ENCODE measurements at regions not wholly inside any gene's neighbourhood (a gene's known extent, or its start where the extent isn't known, plus 50 kb on each side); places are given as distances from the start of the nearest gene placed in this dataset.

GRCh38 chr12:69026336-69026735 lies 93.4 kb upstream of the CPM start:
- peaks cover 0 to 4% of the 10 kb centered on the region in 2 experiments for H3K4me1 ChIP-seq (ENCODE audit: control insufficient read depth in 1 of 2, insufficient read depth in 2 of 2, low read length in 2 of 2)
- no peak overlapping the region for H3K9ac ChIP-seq (ENCODE audit: low read length)
- H2AFZ ChIP-seq (ENCODE audit: insufficient read depth, low read length, poor library complexity) = no peak overlapping the region
- H3K14ac ChIP-seq (ENCODE audit: low read length) = no peak overlapping the region
- no CpG with 5 or more reads among the region's 1 CpG for WGBS (ENCODE audit: extremely low coverage, insufficient coverage, insufficient read length)
- no peak for DNase-seq
- H3K9me3 ChIP-seq (ENCODE audit: insufficient read depth, low read depth, low read length) = no peaks in the 10 kb centered on the region
- no peak overlapping the region for H3K4me3 ChIP-seq (ENCODE audit: low read depth, low read length)
- H2BK5ac ChIP-seq (ENCODE audit: low read depth, low read length, poor library complexity) = no peak overlapping the region
- no peak overlapping the region for H3K4ac ChIP-seq (ENCODE audit: low read depth, low read length)
- no peaks in the 10 kb centered on the region for H3K79me2 ChIP-seq (ENCODE audit: control insufficient read depth, insufficient read depth, low read length, poor library complexity)
- no peak overlapping the region for H2AK5ac ChIP-seq (ENCODE audit: low read length)
- H2BK120ac ChIP-seq (ENCODE audit: insufficient read depth, low read length, poor library complexity) = no peak overlapping the region
- no peak overlapping the region for H3K27ac ChIP-seq (ENCODE audit: low read depth, low read length)
- H2BK12ac ChIP-seq (ENCODE audit: low read length) = no peak overlapping the region
- H3K4me2 ChIP-seq (ENCODE audit: low read length) = no peak overlapping the region
- no peak overlapping the region for H3K23ac ChIP-seq (ENCODE audit: low read length)
- H4K12ac ChIP-seq (ENCODE audit: low read depth, low read length) = no peak overlapping the region
- H4K8ac ChIP-seq (ENCODE audit: low read depth, low read length) = no peak overlapping the region
- no peak overlapping the region for H4K91ac ChIP-seq (ENCODE audit: low read depth, low read length)
- H3K79me1 ChIP-seq (ENCODE audit: low read length) = no peaks in the 10 kb centered on the region
- no peak overlapping the region for H3K18ac ChIP-seq (ENCODE audit: low read length)
- no peaks in the 10 kb centered on the region for H3K36me3 ChIP-seq (ENCODE audit: control insufficient read depth in 1 of 2, insufficient read depth in 2 of 2, low read length in 2 of 2)
- no peaks in the 10 kb centered on the region for H3K27me3 ChIP-seq (ENCODE audit: insufficient read depth, low read length)

- Histone ChIP-seq H3K23ac (ENCODE audit: low read length) (no peak overlapping the region), H4K12ac (ENCODE audit: low read depth, low read length) (no peak overlapping the region), H3K4me1 (ENCODE audit: control insufficient read depth in 1 of 2, insufficient read depth in 2 of 2, low read length in 2 of 2) (peaks cover 0 to 4% of the 10 kb centered on the region in 2 experiments), H3K14ac (ENCODE audit: low read length) (no peak overlapping the region), H2BK12ac (ENCODE audit: low read length) (no peak overlapping the region), H2BK5ac (ENCODE audit: low read depth, low read length, poor library complexity) (no peak overlapping the region), H3K27me3 (ENCODE audit: insufficient read depth, low read length) (no peaks in the 10 kb centered on the region), H2BK120ac (ENCODE audit: insufficient read depth, low read length, poor library complexity) (no peak overlapping the region), H3K27ac (ENCODE audit: low read depth, low read length) (no peak overlapping the region), H3K36me3 (ENCODE audit: control insufficient read depth in 1 of 2, insufficient read depth in 2 of 2, low read length in 2 of 2) (no peaks in the 10 kb centered on the region), H2AFZ (ENCODE audit: insufficient read depth, low read length, poor library complexity) (no peak overlapping the region), H3K79me2 (ENCODE audit: control insufficient read depth, insufficient read depth, low read length, poor library complexity) (no peaks in the 10 kb centered on the region), H3K9ac (ENCODE audit: low read length) (no peak overlapping the region), H3K4me3 (ENCODE audit: low read depth, low read length) (no peak overlapping the region), H3K9me3 (ENCODE audit: insufficient read depth, low read depth, low read length) (no peaks in the 10 kb centered on the region), H3K4me2 (ENCODE audit: low read length) (no peak overlapping the region), H4K91ac (ENCODE audit: low read depth, low read length) (no peak overlapping the region), H3K4ac (ENCODE audit: low read depth, low read length) (no peak overlapping the region), H2AK5ac (ENCODE audit: low read length) (no peak overlapping the region), H3K79me1 (ENCODE audit: low read length) (no peaks in the 10 kb centered on the region), H4K8ac (ENCODE audit: low read depth, low read length) (no peak overlapping the region), H3K18ac (ENCODE audit: low read length) (no peak overlapping the region)
- WGBS (ENCODE audit: extremely low coverage, insufficient coverage, insufficient read length) = no CpG with 5 or more reads among the region's 4 CpGs
- DNase-seq = peak in 1 of 2 donors; percentile 62
Measured at GRCh38 chr12:69027411-69027881, 94.5 kb upstream of the CPM start.

GRCh38 chr12:69028941-69029729 lies 96.2 kb upstream of the CPM start:
- no peaks in the 10 kb centered on the region for H3K79me1 ChIP-seq (ENCODE audit: low read length)
- H3K9ac ChIP-seq (ENCODE audit: low read length) = no peak overlapping the region
- H3K23ac ChIP-seq (ENCODE audit: low read length) = no peak overlapping the region
- peak overlapping the region; percentile 3 for H4K8ac ChIP-seq (ENCODE audit: low read depth, low read length)
- H3K4me1 ChIP-seq (ENCODE audit: control insufficient read depth in 1 of 2, insufficient read depth in 2 of 2, low read length in 2 of 2) = peaks cover 0 to 4% of the 10 kb centered on the region in 2 experiments
- no peaks in the 10 kb centered on the region for H3K36me3 ChIP-seq (ENCODE audit: control insufficient read depth in 1 of 2, insufficient read depth in 2 of 2, low read length in 2 of 2)
- WGBS (ENCODE audit: extremely low coverage, insufficient coverage, insufficient read length) = no CpG with 5 or more reads among the region's 11 CpGs
- H2AK5ac ChIP-seq (ENCODE audit: low read length) = no peak overlapping the region
- H3K14ac ChIP-seq (ENCODE audit: low read length) = no peak overlapping the region
- no peak overlapping the region for H3K18ac ChIP-seq (ENCODE audit: low read length)
- no peak overlapping the region for H3K4me3 ChIP-seq (ENCODE audit: low read depth, low read length)
- H2BK5ac ChIP-seq (ENCODE audit: low read depth, low read length, poor library complexity) = no peak overlapping the region
- H3K4ac ChIP-seq (ENCODE audit: low read depth, low read length) = no peak overlapping the region
- H3K27me3 ChIP-seq (ENCODE audit: insufficient read depth, low read length) = no peaks in the 10 kb centered on the region
- H3K4me2 ChIP-seq (ENCODE audit: low read length) = no peak overlapping the region
- peak in 1 of 2 donors; percentile 59 for DNase-seq
- no peak overlapping the region for H4K12ac ChIP-seq (ENCODE audit: low read depth, low read length)
- H2BK12ac ChIP-seq (ENCODE audit: low read length) = no peak overlapping the region
- no peak overlapping the region for H2BK120ac ChIP-seq (ENCODE audit: insufficient read depth, low read length, poor library complexity)
- no peak overlapping the region for H3K27ac ChIP-seq (ENCODE audit: low read depth, low read length)
- H3K9me3 ChIP-seq (ENCODE audit: insufficient read depth, low read depth, low read length) = no peaks in the 10 kb centered on the region
- H2AFZ ChIP-seq (ENCODE audit: insufficient read depth, low read length, poor library complexity) = no peak overlapping the region
- H4K91ac ChIP-seq (ENCODE audit: low read depth, low read length) = no peak overlapping the region
- no peaks in the 10 kb centered on the region for H3K79me2 ChIP-seq (ENCODE audit: control insufficient read depth, insufficient read depth, low read length, poor library complexity)

- H3K36me3 ChIP-seq (ENCODE audit: control insufficient read depth in 1 of 2, insufficient read depth in 2 of 2, low read length in 2 of 2) = no peaks in the 10 kb centered on the region
- H3K14ac ChIP-seq (ENCODE audit: low read length) = no peak overlapping the region
- no peak overlapping the region for H2AFZ ChIP-seq (ENCODE audit: insufficient read depth, low read length, poor library complexity)
- no peak overlapping the region for H3K23ac ChIP-seq (ENCODE audit: low read length)
- H2BK5ac ChIP-seq (ENCODE audit: low read depth, low read length, poor library complexity) = no peak overlapping the region
- no peak overlapping the region for H4K8ac ChIP-seq (ENCODE audit: low read depth, low read length)
- H3K4me2 ChIP-seq (ENCODE audit: low read length) = no peak overlapping the region
- peaks cover 0 to 4% of the 10 kb centered on the region in 2 experiments for H3K4me1 ChIP-seq (ENCODE audit: control insufficient read depth in 1 of 2, insufficient read depth in 2 of 2, low read length in 2 of 2)
- no peaks in the 10 kb centered on the region for H3K9me3 ChIP-seq (ENCODE audit: insufficient read depth, low read depth, low read length)
- H4K91ac ChIP-seq (ENCODE audit: low read depth, low read length) = no peak overlapping the region
- no peaks in the 10 kb centered on the region for H3K79me2 ChIP-seq (ENCODE audit: control insufficient read depth, insufficient read depth, low read length, poor library complexity)
- H3K27ac ChIP-seq (ENCODE audit: low read depth, low read length) = no peak overlapping the region
- no peak overlapping the region for H4K12ac ChIP-seq (ENCODE audit: low read depth, low read length)
- H3K27me3 ChIP-seq (ENCODE audit: insufficient read depth, low read length) = no peaks in the 10 kb centered on the region
- no peak overlapping the region for H3K4me3 ChIP-seq (ENCODE audit: low read depth, low read length)
- no peak overlapping the region for H2AK5ac ChIP-seq (ENCODE audit: low read length)
- no peak overlapping the region for H3K18ac ChIP-seq (ENCODE audit: low read length)
- H2BK120ac ChIP-seq (ENCODE audit: insufficient read depth, low read length, poor library complexity) = no peak overlapping the region
- H3K9ac ChIP-seq (ENCODE audit: low read length) = no peak overlapping the region
- DNase-seq = no peak
- H2BK12ac ChIP-seq (ENCODE audit: low read length) = no peak overlapping the region
- no CpG with 5 or more reads among the region's 2 CpGs for WGBS (ENCODE audit: extremely low coverage, insufficient coverage, insufficient read length)
- H3K79me1 ChIP-seq (ENCODE audit: low read length) = no peaks in the 10 kb centered on the region
- H3K4ac ChIP-seq (ENCODE audit: low read depth, low read length) = no peak overlapping the region
Measured at GRCh38 chr12:69030321-69030720, 97.3 kb upstream of the CPM start.

Data from trophoblast cell (in vitro differentiated cells and primary cell).